Activated gamma-delta T cell treated with Interleukin-2 at 50 U/mL for 16 hours (primary cell): ENCODE measurements at regions not wholly inside any gene's neighbourhood (a gene's known extent, or its start where the extent isn't known, plus 50 kb on each side); places are given as distances from the start of the nearest gene placed in this dataset.

Experiments used
- DNase-seq: peaks from one replicate; pipeline ENCODE4 v3.0.0-alpha.2; 2020

- DNase-seq: no peak
Measured at GRCh38 chr14:97367278-97367677, 570.1 kb downstream of the VRK1 start.

GRCh38 chr14:97368049-97368448, 570.9 kb downstream of the VRK1 start:
- no peak for DNase-seq

GRCh38 chr14:97368900-97369564, 571.9 kb downstream of the VRK1 start:
- DNase-seq: no peak

GRCh38 chr14:97369901-97370300, 572.7 kb downstream of the VRK1 start:
- no peak for DNase-seq

- DNase-seq: no peak
Measured at GRCh38 chr14:97376310-97376709, 579.1 kb downstream of the VRK1 start.

GRCh38 chr14:97377550-97377949, 580.4 kb downstream of the VRK1 start:
- DNase-seq: no peak

- peak; percentile 60 for DNase-seq
Measured at GRCh38 chr14:97379091-97379531, 581.9 kb downstream of the VRK1 start.

GRCh38 chr14:97380539-97380941, 583.4 kb downstream of the VRK1 start:
- DNase-seq: peak; percentile 57

- DNase-seq: no peak
Measured at GRCh38 chr14:97381309-97381708, 584.1 kb downstream of the VRK1 start.

- DNase-seq: no peak
Measured at GRCh38 chr14:97382616-97383226, 585.5 kb downstream of the VRK1 start.

- DNase-seq: no peak
Measured at GRCh38 chr14:97385727-97386126, 588.5 kb downstream of the VRK1 start.

- no peak for DNase-seq
Measured at GRCh38 chr14:97387252-97387874, 590.2 kb downstream of the VRK1 start.

GRCh38 chr14:97388408-97388807, 591.2 kb downstream of the VRK1 start:
- DNase-seq: no peak

GRCh38 chr14:97390096-97390724, 593.0 kb downstream of the VRK1 start:
- no peak for DNase-seq

- no peak for DNase-seq
Measured at GRCh38 chr14:97393244-97393643, 596.1 kb downstream of the VRK1 start.

- no peak for DNase-seq
Measured at GRCh38 chr14:97395068-97395467, 597.9 kb downstream of the VRK1 start.

GRCh38 chr14:97401714-97402113, 604.5 kb downstream of the VRK1 start:
- DNase-seq: no peak

GRCh38 chr14:97402279-97402678, 605.1 kb downstream of the VRK1 start:
- no peak for DNase-seq

- no peak for DNase-seq
Measured at GRCh38 chr14:97407701-97408407, 610.7 kb downstream of the VRK1 start.

GRCh38 chr14:97408503-97408902, 611.3 kb downstream of the VRK1 start:
- DNase-seq: no peak

GRCh38 chr14:97408937-97409815, 612.0 kb downstream of the VRK1 start:
- DNase-seq: no peak
